Spleen (tissue), 11 donors: ENCODE measurements at regions not wholly inside any gene's neighbourhood (a gene's known extent, or its start where the extent isn't known, plus 50 kb on each side); places are given as distances from the start of the nearest gene placed in this dataset.

Source experiments
- DNase-seq: peaks from one replicate; pipeline ENCODE4 v3.0.0-alpha.2; 2020
- H3K27ac ChIP-seq, 8 donors: fragments of 200-600 bp; sonication (generic) in 7 of 8; 1 replicate in 4 of 8; 2 replicates in 4 of 8; pipeline versions ENCODE4 v1.5.0 to v1.8.0; 2016 to 2021; ENCODE audit warnings: inconsistent platforms in 4 of 8, mild to moderate bottlenecking in 4 of 8, moderate library complexity in 1 of 8
- H3K27me3 ChIP-seq, 7 donors: fragments of 200-600 bp; sonication (generic) in 6 of 7; replicated peaks in 1 of 7; 1 replicate in 4 of 7; 2 replicates in 3 of 7; pipeline versions ENCODE4 v1.5.0 to v1.8.0; 2016 to 2021; ENCODE audit warnings: inconsistent platforms in 3 of 7, mild to moderate bottlenecking in 1 of 7
- H3K36me3 ChIP-seq, 6 donors: fragments of 200-600 bp; sonication (generic) in 5 of 6; 1 replicate in 4 of 6; 2 replicates in 2 of 6; pipeline versions ENCODE4 v1.5.0 to v1.8.0; 2016 to 2021; ENCODE audit warnings: inconsistent platforms in 2 of 6
- H3K4me1 ChIP-seq, 6 donors: fragments of 200-600 bp; sonication (generic) in 5 of 6; 1 replicate in 3 of 6; 2 replicates in 3 of 6; pipeline versions ENCODE4 v1.5.0 to v1.8.0; 2016 to 2021; ENCODE audit warnings: inconsistent platforms in 3 of 6
- H3K4me3 ChIP-seq, 8 donors: fragments of 200-600 bp; sonication (generic) in 7 of 8; 1 replicate in 4 of 8; 2 replicates in 4 of 8; pipeline versions ENCODE4 v1.5.0 to v1.8.0; 2016 to 2021; ENCODE audit warnings: inconsistent platforms in 4 of 8, mild to moderate bottlenecking in 4 of 8, moderate library complexity in 2 of 8
- H3K9me3 ChIP-seq, 8 donors: fragments of 200-600 bp; sonication (generic) in 7 of 8; 1 replicate in 4 of 8; 2 replicates in 4 of 8; pipeline versions ENCODE4 v1.5.0 to v1.8.0; 2016 to 2021; ENCODE audit warnings: inconsistent platforms in 4 of 8
- POLR2A ChIP-seq, 3 donors: fragments of 450-650 bp; IDR thresholded peaks; one replicate each; pipeline ENCODE4 v1.5.1; 2017; ENCODE audit warnings: antibody characterized with exemption in 3 of 3, mild to moderate bottlenecking in 1 of 3
- POLR2AphosphoS5 ChIP-seq, 3 donors: sonication (generic); formaldehyde crosslinking; IDR thresholded peaks; one replicate each; pipeline ENCODE4 v1.5.1; 2017; ENCODE audit warnings: antibody characterized with exemption in 3 of 3
- WGBS, 5 donors: extraction: QIAGEN DNeasy Blood & Tissue Kit in 3 of 5; methylation state at CpG; one replicate each; pipeline versions ENCODE4 v1.1.5 to v1.1.7; 2013 to 2018; 5-methylcytosine and 5-hydroxymethylcytosine counted together
- intact Hi-C: fragments of 100-400 bp; cut with DNase I; formaldehyde crosslinking; loops from one replicate; pipeline ENCODE4 v1.15.0; 2023; ENCODE audit warnings: low total_unique reads
- TF ChIP-seq, protein P1 (sequence below), 11 experiments: fragments of 200-600 bp in 7 of 11; fragments of 450-650 bp in 4 of 11; sonication (generic) in 4 of 11; IDR thresholded peaks in 8 of 11; conservative IDR thresholded peaks in 3 of 11; 1 replicate in 7 of 11; 2 replicates in 4 of 11; pipeline versions ENCODE4 v1.4.0 to v1.8.0; 2016 to 2021; ENCODE audit warnings: antibody characterized with exemption in 11 of 11, inconsistent platforms in 4 of 11, mild to moderate bottlenecking in 1 of 11
- donor health status: healthy with polysubstance abuse.
- donor health status: DM: no; HTN: no; CAD: no; lungs with moderate emphysema.
- donor health status: DM: no; HTN: no; CAD: no.
- donor health status: Bipolar disorder and iron deficiency.
- donor health status: healthy.
- donor health status: DM: no; HTN: no; CAD: no.
- donor health status: DM: yes; HTN: yes; CAD: no.

DNA sequence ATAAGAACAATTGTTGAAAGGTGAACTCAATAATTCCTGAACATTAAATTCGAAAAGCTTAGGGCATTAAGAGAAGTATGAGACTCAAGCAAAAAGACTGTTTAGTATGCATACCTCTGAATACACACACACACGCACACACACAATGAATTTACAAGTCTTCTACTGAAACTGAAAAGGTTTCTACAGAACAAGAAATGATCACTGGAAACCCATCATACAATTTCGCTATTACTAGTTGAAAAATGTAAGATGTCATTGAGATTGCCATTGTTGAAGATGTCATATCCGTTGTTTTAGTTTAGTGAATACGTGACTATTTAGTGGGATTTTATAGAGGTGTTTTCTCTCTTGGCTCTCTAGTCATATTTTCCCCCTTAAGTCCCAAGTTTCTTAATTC is 106.8 kb downstream of the FOXB1 start:
- Histone ChIP-seq H3K36me3 (no peaks in the 10 kb centered on the region), H3K27ac (no peak overlapping the region), H3K27me3 (peaks cover 0 to 18% (median 0%) of the 10 kb centered on the region in 7 donors), H3K4me1 (no peaks in the 10 kb centered on the region), H3K4me3 (no peak overlapping the region), H3K9me3 (peaks cover 0 to 5% (median 0%) of the 10 kb centered on the region in 8 donors)
- 79 to 94% (median 81%) methylated on average over 5 of the region's 5 CpGs for WGBS, 5 donors
- no peak for TF ChIP-seq POLR2A (IDR thresholded peaks at IDR 0.05)
- TF ChIP-seq, protein P1, sequence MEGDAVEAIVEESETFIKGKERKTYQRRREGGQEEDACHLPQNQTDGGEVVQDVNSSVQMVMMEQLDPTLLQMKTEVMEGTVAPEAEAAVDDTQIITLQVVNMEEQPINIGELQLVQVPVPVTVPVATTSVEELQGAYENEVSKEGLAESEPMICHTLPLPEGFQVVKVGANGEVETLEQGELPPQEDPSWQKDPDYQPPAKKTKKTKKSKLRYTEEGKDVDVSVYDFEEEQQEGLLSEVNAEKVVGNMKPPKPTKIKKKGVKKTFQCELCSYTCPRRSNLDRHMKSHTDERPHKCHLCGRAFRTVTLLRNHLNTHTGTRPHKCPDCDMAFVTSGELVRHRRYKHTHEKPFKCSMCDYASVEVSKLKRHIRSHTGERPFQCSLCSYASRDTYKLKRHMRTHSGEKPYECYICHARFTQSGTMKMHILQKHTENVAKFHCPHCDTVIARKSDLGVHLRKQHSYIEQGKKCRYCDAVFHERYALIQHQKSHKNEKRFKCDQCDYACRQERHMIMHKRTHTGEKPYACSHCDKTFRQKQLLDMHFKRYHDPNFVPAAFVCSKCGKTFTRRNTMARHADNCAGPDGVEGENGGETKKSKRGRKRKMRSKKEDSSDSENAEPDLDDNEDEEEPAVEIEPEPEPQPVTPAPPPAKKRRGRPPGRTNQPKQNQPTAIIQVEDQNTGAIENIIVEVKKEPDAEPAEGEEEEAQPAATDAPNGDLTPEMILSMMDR (IDR thresholded peaks at IDR 0.05 in 8 of 11, conservative IDR thresholded peaks at IDR 0.05 in 3 of 11), result no peak
- no peak for TF ChIP-seq POLR2AphosphoS5 (IDR thresholded peaks at IDR 0.05)
- intact Hi-C loops, result no loop called here
- DNase-seq, result no peak

GRCh38 chr15:60115579-60116380 is 111.7 kb downstream of the FOXB1 start:
- WGBS, 5 donors, result 68 to 79% (median 73%) methylated on average over 9 of the region's 9 CpGs
- TF ChIP-seq POLR2AphosphoS5 (IDR thresholded peaks at IDR 0.05) (no peak), POLR2A (IDR thresholded peaks at IDR 0.05) (no peak)
- TF ChIP-seq, protein P1 (IDR thresholded peaks at IDR 0.05 in 8 of 11, conservative IDR thresholded peaks at IDR 0.05 in 3 of 11), result no peak
- H3K36me3 ChIP-seq, result no peaks in the 10 kb centered on the region
- intact Hi-C loops, result no loop called here
- H3K27me3 ChIP-seq, result peaks cover 0 to 33% (median 0%) of the 10 kb centered on the region in 7 donors
- H3K4me3 ChIP-seq, result no peak overlapping the region
- H3K9me3 ChIP-seq, result no peaks in the 10 kb centered on the region
- no peak overlapping the region for H3K27ac ChIP-seq
- DNase-seq, result no peak
- H3K4me1 ChIP-seq, result no peaks in the 10 kb centered on the region

DNA sequence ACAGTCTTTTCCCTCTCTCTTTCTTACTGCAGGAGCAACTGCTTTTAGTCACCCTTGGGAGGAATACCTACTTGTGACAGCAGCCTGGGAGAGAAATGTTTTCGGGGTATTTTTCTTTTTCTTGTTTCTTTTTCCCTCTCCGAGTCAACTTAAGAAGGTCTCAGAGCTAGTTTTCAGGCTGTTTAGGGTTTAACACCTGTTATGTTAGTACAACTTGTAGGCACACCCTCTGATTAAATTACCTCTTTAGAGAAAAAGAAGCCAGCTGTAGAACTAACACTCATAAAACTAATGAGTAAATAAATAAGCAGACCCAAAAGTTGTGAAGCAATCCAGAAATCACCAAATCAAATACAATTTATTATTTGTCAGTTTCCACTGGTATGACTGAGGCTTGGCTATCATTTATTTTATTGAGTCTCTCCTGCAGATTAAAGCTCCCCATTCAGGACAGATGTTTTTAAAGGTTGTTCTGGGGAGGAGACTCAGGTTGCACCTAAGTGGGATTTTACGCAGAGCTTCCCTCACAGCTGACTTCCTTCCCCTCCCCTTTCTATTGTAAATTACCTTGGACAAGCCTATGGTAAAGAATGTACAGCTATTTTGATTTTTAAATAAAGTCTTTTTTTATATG is 112.5 kb downstream of the FOXB1 start:
- H3K36me3 ChIP-seq, result no peaks in the 10 kb centered on the region
- no peak for DNase-seq
- H3K27me3 ChIP-seq, result peaks cover 0 to 31% (median 0%) of the 10 kb centered on the region in 7 donors
- no peak overlapping the region for H3K27ac ChIP-seq
- H3K9me3 ChIP-seq, result no peaks in the 10 kb centered on the region
- no peak for TF ChIP-seq POLR2A (IDR thresholded peaks at IDR 0.05)
- TF ChIP-seq POLR2AphosphoS5 (IDR thresholded peaks at IDR 0.05), result no peak
- TF ChIP-seq, protein P1 (IDR thresholded peaks at IDR 0.05 in 8 of 11, conservative IDR thresholded peaks at IDR 0.05 in 3 of 11), result no peak
- 72 to 88% (median 78%) methylated on average over 3 of the region's 3 CpGs for WGBS, 5 donors
- no peaks in the 10 kb centered on the region for H3K4me1 ChIP-seq
- no peak overlapping the region for H3K4me3 ChIP-seq
- intact Hi-C loops, result no loop called here

DNA sequence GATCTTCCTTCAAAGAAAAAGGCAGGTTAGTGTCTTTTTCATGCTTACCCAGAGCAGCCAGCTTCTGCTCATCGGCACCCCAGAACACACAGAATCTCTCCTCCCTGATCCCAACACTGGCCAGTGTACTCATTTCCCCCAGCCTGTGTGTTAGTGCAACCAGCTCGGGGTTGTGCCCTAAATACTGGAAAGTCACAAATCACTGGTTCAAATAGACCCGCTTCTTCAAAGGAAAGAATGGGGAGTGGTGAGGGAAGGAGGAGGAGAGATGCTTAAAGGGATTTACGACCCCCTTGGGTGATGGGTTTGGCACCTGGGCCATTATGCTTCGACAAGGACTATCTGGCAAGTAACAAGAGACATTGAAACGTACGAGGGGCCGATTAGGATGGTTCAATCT is 114.0 kb downstream of the FOXB1 start:
- Histone ChIP-seq H3K27ac (no peak overlapping the region), H3K27me3 (peaks cover 0 to 29% (median 0%) of the 10 kb centered on the region in 7 donors), H3K4me1 (no peaks in the 10 kb centered on the region), H3K36me3 (no peaks in the 10 kb centered on the region), H3K9me3 (no peaks in the 10 kb centered on the region), H3K4me3 (no peak overlapping the region)
- 48 to 71% (median 64%) methylated on average over 8 of the region's 8 CpGs for WGBS, 5 donors
- intact Hi-C loops, result no loop called here
- DNase-seq, result no peak
- TF ChIP-seq POLR2A (IDR thresholded peaks at IDR 0.05), result no peak
- TF ChIP-seq POLR2AphosphoS5 (IDR thresholded peaks at IDR 0.05), result no peak
- TF ChIP-seq, protein P1 (IDR thresholded peaks at IDR 0.05 in 8 of 11, conservative IDR thresholded peaks at IDR 0.05 in 3 of 11), result no peak
